ENCODE measurements at regions not wholly inside any gene's neighbourhood (a gene's known extent, or its start where the extent isn't known, plus 50 kb on each side); places are given as distances from the start of the nearest gene placed in this dataset.

GRCh38 chr9:135394699-135395645, 84.6 kb upstream of the PPP1R26 start:
- TF ChIP-seq POLR2A (IDR thresholded peaks at IDR 0.05; ENCODE audit: low read depth, low read length) (no peak), TAF1 (IDR thresholded peaks at IDR 0.05; ENCODE audit: borderline replicate concordance, low read depth, low read length) (no peak), POLR2AphosphoS5 (IDR thresholded peaks at IDR 0.05; ENCODE audit: low read depth, low read length) (no peak)

Data from GM12892 (cell line).